H1 (cell line): ENCODE measurements at regions not wholly inside any gene's neighbourhood (a gene's known extent, or its start where the extent isn't known, plus 50 kb on each side); places are given as distances from the start of the nearest gene placed in this dataset.

Experiments
- CHD2 ChIP-seq: IDR thresholded peaks from 2 replicates; pipeline ENCODE4 v1.6.1; 2012; ENCODE audit warnings: low read length, improper control_type of control experiment
- CTCF ChIP-seq, 3 experiments: IDR thresholded peaks; 1 replicate in 2 of 3; 2 replicates in 1 of 3; pipeline versions ENCODE4 v1.5.1 to v1.6.1; 2011; ENCODE audit warnings: low read length in 3 of 3, mild to moderate bottlenecking in 3 of 3, inconsistent platforms in 2 of 3, low read depth in 1 of 3, moderate library complexity in 1 of 3; ENCODE audit not compliant: insufficient read depth in 1 of 3; ENCODE audit errors: control extremely low read depth in 1 of 3
- EP300 ChIP-seq, 2 experiments: IDR thresholded peaks; 1 replicate in 1 of 2; 2 replicates in 1 of 2; pipeline ENCODE4 v1.6.1; 2011 to 2012; ENCODE audit warnings: low read depth in 2 of 2, low read length in 2 of 2, mild to moderate bottlenecking in 2 of 2, borderline replicate concordance in 1 of 2, inconsistent platforms in 1 of 2, moderate library complexity in 1 of 2
- GTF2F1 ChIP-seq: IDR thresholded peaks from 2 replicates; pipeline ENCODE4 v1.6.1; 2012; ENCODE audit warnings: low read depth, low read length, improper control_type of control experiment, borderline replicate concordance
- POLR2A ChIP-seq, 2 experiments: IDR thresholded peaks; 1 replicate in 1 of 2; 2 replicates in 1 of 2; pipeline ENCODE4 v1.6.1; 2011; ENCODE audit warnings: low read depth in 2 of 2, low read length in 2 of 2, mild to moderate bottlenecking in 2 of 2; ENCODE audit errors: control extremely low read depth in 1 of 2
- SP2 ChIP-seq: IDR thresholded peaks from 2 replicates; pipeline ENCODE4 v1.6.1; 2012; ENCODE audit warnings: mild to moderate bottlenecking, low read length, inconsistent platforms
- TCF12 ChIP-seq: IDR thresholded peaks from 2 replicates; pipeline ENCODE4 v1.6.1; 2011; ENCODE audit warnings: low read depth, mild to moderate bottlenecking, low read length
- ZNF274 ChIP-seq: IDR thresholded peaks from 2 replicates; pipeline ENCODE4 v1.7.0; 2012; ENCODE audit warnings: low read length, borderline replicate concordance; ENCODE audit errors: extremely low read depth

GRCh38 chr18:71130351-71130750 is 841.5 kb downstream of the SOCS6 start:
- TF ChIP-seq GTF2F1 (no peak), SP2 (no peak), EP300 (IDR thresholded peaks at IDR 0.05; ENCODE audit: borderline replicate concordance in 1 of 2, low read depth in 2 of 2, low read length in 2 of 2) (no peak), TCF12 (no peak), ZNF274 (no peak), POLR2A (IDR thresholded peaks at IDR 0.05; ENCODE audit: control extremely low read depth in 1 of 2, low read depth in 2 of 2, low read length in 2 of 2) (no peak), CTCF (IDR thresholded peaks at IDR 0.05; ENCODE audit: control extremely low read depth in 1 of 3, insufficient read depth in 1 of 3, low read depth in 1 of 3, low read length in 3 of 3) (no peak), CHD2 (no peak)
